ENCODE measurements at regions not wholly inside any gene's neighbourhood (a gene's known extent, or its start where the extent isn't known, plus 50 kb on each side); places are given as distances from the start of the nearest gene placed in this dataset.

DNA sequence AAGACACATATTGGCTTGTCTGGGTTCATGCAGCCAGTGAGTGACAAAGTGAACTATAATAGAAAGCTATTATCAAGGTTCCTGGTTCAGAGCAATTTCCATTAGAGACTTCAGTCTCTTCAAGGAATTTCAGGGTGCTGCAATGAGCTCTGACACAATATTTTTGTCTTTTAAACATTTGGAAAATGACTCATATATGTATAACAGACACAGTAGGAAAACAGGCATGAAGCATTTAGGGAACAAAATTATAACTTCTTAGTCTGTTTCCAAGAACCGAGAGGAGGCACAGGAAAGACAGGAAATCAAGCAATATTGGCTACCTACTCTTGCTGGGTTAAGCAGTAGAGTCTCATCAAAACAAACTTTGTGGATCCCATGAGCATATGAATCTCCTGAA, 170.4 kb downstream of the PTPRC start:
- peaks cover 0 to 16% (median 11%) of the 10 kb centered on the region in 3 donors for H3K36me3 Mint-ChIP-seq
- POLR2A ChIA-PET: no interaction called here

DNA sequence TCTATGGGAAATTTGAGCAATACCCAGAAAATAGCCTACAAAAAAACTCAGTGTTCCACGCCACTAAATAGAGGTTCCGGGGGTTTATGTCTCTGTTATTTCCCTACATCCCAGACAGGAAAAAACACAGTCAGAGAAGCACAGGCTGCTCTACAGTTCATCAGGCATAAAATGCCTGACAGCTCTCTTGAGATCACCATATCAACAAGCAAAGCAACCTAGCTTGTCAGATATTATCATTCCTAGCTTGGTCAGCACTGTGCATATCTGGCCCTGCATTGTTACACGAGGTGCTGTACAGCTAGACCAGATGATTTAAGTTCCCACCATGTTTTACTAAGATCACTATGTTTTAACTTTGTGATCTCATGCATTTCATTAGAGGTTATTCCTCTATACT, 172.6 kb downstream of the PTPRC start:
- peaks cover 15 to 41% (median 27%) of the 10 kb centered on the region in 9 donors for H3K9me3 Mint-ChIP-seq
- H3K4me3 Mint-ChIP-seq: no peak overlapping the region
- H3K27me3 Mint-ChIP-seq: no peaks in the 10 kb centered on the region
- no peaks in the 10 kb centered on the region for H3K4me1 Mint-ChIP-seq
- DNase-seq (no peak), ATAC-seq (no peak)
- peak overlapping the region in 1 of 10 donors; percentile 16 for H3K27ac Mint-ChIP-seq
- H3K36me3 Mint-ChIP-seq: peaks cover 0 to 36% (median 29%) of the 10 kb centered on the region in 3 donors
- POLR2A ChIA-PET: no interaction called here

More for the DNA sequence above, 170.4 kb downstream of the PTPRC start:
- H3K27ac Mint-ChIP-seq: no peak overlapping the region
- H3K9me3 Mint-ChIP-seq: peaks cover under 1 to 23% (median 12%) of the 10 kb centered on the region in 9 donors
- DNase-seq: no peak
- no peak overlapping the region for H3K4me3 Mint-ChIP-seq
- no peaks in the 10 kb centered on the region for H3K27me3 Mint-ChIP-seq
- H3K4me1 Mint-ChIP-seq: no peaks in the 10 kb centered on the region
- no peak for ATAC-seq

DNA sequence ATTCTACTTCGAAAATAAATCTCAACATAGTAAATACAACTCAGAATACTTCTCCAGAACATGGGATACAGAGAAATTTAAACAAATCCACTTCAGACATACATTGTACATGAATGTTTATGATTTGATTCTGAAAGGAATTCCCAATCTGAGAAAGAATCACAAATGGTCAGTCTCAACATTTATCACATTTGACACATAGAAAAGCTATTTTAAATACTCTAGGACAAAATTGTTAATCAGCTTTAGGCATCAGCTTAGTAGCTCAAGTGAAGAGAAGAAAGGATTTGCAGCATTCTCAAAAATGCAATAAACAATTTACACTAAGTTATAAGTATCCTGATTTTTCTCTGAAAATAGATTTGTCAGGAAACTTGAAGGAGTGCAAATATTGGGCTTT, 184.8 kb downstream of the PTPRC start:
- Mint-ChIP-seq H3K36me3 (no peaks in the 10 kb centered on the region), H3K9me3 (no peaks in the 10 kb centered on the region), H3K4me3 (no peak overlapping the region), H3K4me1 (no peaks in the 10 kb centered on the region), H3K27ac (no peak overlapping the region), H3K27me3 (peaks cover 0 to 13% (median 0%) of the 10 kb centered on the region in 5 donors)
- POLR2A ChIA-PET: no interaction called here
- no peak for ATAC-seq
- DNase-seq: no peak

DNA sequence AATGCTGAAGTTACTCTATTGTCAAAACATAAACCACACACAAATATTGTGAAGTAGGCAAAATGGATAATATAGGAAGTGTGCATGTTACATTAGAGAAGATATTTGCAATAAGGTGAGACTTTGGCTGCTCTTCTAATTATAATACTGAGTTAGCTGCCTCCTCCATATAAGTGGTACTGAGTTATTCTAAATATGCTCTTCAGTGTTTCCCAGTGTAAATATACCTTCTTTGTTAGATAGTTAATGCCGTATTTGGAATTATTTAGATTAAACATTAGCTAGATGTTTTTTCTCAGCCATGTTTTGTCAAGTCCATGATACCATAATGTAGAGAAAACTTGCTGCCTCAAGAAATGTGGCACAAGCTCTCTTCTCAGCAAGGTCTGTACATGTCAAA, 186.4 kb downstream of the PTPRC start:
- Mint-ChIP-seq H3K27me3 (peaks cover 0 to 13% (median 0%) of the 10 kb centered on the region in 5 donors), H3K27ac (no peak overlapping the region), H3K36me3 (no peaks in the 10 kb centered on the region), H3K9me3 (no peaks in the 10 kb centered on the region), H3K4me3 (no peak overlapping the region), H3K4me1 (peaks cover 3 to 5% (median 3%) of the 10 kb centered on the region in 4 donors)
- DNase-seq (no peak), ATAC-seq (no peak)
- POLR2A ChIA-PET: no interaction called here

DNA sequence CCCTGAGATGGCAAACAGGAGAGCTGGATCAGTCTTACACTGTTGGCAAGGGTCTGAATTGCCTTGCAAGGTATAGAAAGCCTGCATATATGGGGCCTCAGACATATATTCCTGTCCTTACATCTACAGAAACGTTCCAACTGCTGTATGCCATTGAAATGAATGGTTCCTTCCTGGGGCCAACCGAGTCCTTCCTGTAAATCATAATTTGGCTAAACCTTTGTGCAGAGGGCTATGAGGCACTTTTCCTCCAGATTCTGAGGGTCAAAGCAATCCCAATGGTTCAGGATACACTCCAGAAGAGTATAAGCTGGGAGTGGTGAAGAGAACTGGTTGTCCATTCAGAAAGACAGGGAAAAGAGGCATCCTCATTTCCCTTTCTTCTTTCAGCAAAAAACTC, 190.5 kb downstream of the PTPRC start:
- POLR2A ChIA-PET: interaction anchor here (1.3 kb wide), 1 partner anchor 108 kb away, joined by 4 read pairs; no protein-coding TSS in a partner anchor
- H3K4me1 Mint-ChIP-seq: peaks cover 6 to 13% (median 10%) of the 10 kb centered on the region in 4 donors
- peaks cover 0 to 13% (median 0%) of the 10 kb centered on the region in 5 donors for H3K27me3 Mint-ChIP-seq
- DNase-seq (no peak), ATAC-seq (no peak)
- no peak overlapping the region for H3K4me3 Mint-ChIP-seq
- H3K9me3 Mint-ChIP-seq: no peaks in the 10 kb centered on the region
- no peak overlapping the region for H3K27ac Mint-ChIP-seq
- H3K36me3 Mint-ChIP-seq: peaks cover 0 to 2% (median 0%) of the 10 kb centered on the region in 3 donors

DNA sequence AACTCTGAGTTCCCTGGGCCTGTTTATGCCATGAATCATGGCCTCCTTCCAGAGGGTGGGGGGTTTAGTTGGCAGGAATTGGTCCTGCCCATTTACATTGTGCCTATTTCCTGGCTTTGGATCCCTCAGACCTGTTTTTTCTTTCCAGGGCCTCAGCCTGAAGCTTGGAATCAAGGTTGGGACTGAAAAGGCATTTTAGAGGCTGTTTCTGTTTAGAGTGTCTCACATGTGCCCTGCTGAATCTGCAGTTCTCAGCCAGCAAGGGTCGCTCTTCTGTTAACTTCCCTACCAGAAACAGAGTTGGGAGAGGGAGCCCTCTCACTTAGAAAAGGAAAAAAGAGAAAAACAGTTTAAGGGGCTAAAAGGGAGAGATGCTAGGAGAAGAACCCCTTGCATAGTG, 191.1 kb downstream of the PTPRC start:
- peak overlapping the region in 2 of 10 donors; percentile 10 to 17 for H3K27ac Mint-ChIP-seq
- no peaks in the 10 kb centered on the region for H3K9me3 Mint-ChIP-seq
- ATAC-seq (no peak), DNase-seq (no peak)
- peaks cover 7 to 13% (median 10%) of the 10 kb centered on the region in 4 donors for H3K4me1 Mint-ChIP-seq
- H3K27me3 Mint-ChIP-seq: peaks cover 0 to 13% (median 0%) of the 10 kb centered on the region in 5 donors
- POLR2A ChIA-PET: no interaction called here
- H3K4me3 Mint-ChIP-seq: no peak overlapping the region
- H3K36me3 Mint-ChIP-seq: peaks cover 0 to 2% (median 0%) of the 10 kb centered on the region in 3 donors

DNA sequence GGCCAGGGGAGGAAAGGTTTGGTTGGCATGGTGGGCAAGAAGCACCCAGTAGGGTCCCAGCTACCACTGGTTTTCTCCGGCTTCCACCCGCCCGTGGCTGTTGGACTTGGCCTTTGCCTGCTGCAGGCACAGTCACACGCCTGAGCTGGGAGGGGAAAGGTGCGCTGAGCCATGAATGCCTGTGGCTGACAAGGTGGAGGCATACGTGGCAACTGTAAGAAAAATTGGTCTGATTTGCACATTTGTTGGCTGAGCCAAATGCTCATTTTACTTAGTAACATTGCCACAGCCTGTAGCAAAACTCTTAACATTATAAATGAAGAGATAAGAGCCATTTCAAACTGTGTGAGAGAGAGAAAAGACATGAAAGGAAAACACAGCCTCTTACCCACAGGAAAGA, 191.6 kb downstream of the PTPRC start:
- Mint-ChIP-seq H3K4me1 (peaks cover 8 to 13% (median 10%) of the 10 kb centered on the region in 4 donors), H3K27me3 (peaks cover 0 to 13% (median 0%) of the 10 kb centered on the region in 5 donors), H3K9me3 (no peaks in the 10 kb centered on the region), H3K36me3 (peaks cover 0 to 2% (median 0%) of the 10 kb centered on the region in 3 donors), H3K27ac (peak overlapping the region in 2 of 10 donors; percentile 10 to 17), H3K4me3 (peak overlapping the region in 1 of 10 donors; percentile 26)
- DNase-seq (peak in 1 of 10 donors; percentile 7), ATAC-seq (peak in 1 of 2 donors; percentile 14)
- POLR2A ChIA-PET: no interaction called here

DNA sequence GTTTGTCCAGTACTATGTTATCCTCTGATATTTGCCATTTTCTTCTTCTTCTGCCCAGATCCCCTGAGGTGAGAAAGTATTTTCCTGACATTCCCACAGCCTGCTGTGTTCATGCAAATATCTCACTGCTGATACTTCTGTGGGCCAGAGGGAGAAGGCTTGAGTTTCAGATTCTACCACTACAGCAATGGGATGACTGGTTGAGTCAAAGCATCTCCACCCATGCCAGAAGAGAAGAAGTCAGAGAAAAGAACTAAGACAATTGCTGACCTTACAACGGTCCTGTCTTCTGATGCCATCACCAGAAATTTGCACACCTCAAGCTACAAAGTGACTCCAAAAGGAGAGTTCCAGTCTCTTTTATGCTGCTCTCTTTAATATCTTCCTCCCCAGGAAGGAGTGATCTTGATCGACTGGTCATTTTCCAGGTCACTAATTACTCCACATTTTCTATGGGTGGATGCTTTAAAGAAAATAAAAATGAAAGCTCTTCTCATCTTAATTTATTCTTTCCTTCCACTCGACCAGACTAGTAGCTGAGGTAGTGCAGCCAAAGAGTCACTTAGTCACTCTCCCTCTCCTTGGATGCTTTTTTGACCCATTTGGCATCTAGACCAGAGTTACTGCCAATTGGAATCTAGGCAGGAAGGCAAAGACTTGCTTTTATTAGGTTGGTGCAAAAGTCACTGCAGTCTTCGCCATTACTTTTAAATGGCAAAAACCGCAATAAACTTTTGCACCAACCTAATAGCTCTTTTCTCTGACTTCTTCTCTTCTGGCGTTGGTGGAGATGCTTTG, 195.1 kb downstream of the PTPRC start:
- no peak overlapping the region for H3K27ac Mint-ChIP-seq
- POLR2A ChIA-PET: no interaction called here
- H3K4me1 Mint-ChIP-seq: peaks cover 8 to 16% (median 12%) of the 10 kb centered on the region in 4 donors
- peaks cover 0 to 2% (median 0%) of the 10 kb centered on the region in 3 donors for H3K36me3 Mint-ChIP-seq
- H3K27me3 Mint-ChIP-seq: no peaks in the 10 kb centered on the region
- H3K4me3 Mint-ChIP-seq: no peak overlapping the region
- ATAC-seq (no peak), DNase-seq (no peak)
- no peaks in the 10 kb centered on the region for H3K9me3 Mint-ChIP-seq

DNA sequence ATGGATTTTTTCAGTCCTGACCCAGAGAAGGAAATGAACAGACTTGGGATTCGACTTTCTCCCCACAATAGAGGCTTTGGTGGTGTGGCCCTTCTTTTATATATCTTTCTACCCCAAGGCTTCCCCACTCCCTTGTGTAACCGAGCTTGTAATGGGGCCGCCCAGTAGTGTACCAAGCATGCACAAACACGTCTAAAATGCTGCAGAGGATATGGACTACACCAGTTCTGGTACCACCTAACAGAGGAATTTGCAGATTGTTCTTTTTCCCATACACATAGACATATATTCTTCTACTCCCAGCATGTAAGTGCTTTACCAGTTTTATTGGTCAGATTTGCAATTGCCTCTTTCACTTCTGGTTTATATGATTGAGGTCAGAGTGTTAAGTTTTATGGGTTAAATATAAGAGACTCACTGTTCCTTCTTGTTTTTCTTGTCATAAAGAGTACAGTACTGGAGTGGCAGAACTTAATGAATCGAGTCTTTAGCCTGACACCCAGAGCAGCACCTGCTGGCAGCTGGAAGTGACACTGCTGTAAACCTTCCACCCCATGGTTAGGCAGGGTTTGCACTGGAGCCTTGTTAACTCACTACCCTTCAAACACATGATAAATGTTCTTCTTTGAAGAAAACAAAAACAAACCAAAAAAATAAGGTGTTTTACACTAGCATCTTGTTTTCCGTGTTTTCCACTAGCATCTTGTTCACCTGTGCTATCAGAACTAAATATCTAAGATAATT, 198.6 kb downstream of the PTPRC start:
- Mint-ChIP-seq H3K4me1 (peaks cover 0 to 6% (median under 1%) of the 10 kb centered on the region in 4 donors), H3K9me3 (no peaks in the 10 kb centered on the region), H3K27me3 (no peaks in the 10 kb centered on the region), H3K4me3 (no peak overlapping the region), H3K27ac (no peak overlapping the region), H3K36me3 (peaks cover 0 to 2% (median 0%) of the 10 kb centered on the region in 3 donors)
- POLR2A ChIA-PET: no interaction called here
- DNase-seq: no peak
- no peak for ATAC-seq

DNA sequence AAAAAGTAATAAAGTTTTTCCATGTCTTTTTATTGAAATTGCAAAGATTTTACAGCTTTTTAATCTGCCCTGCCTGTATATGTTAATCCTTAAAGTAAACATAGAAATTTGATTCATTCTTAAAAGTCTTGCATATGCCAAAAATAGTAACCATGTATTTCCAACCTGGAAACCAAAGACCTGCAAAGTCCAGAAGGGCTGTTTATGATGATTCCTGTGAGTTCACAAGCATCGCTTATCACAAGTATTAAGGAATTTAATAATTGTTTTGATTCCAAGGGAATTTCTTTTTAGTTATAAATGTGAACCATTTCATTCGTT, 199.1 kb downstream of the PTPRC start:
- H3K27me3 Mint-ChIP-seq: no peaks in the 10 kb centered on the region
- no peaks in the 10 kb centered on the region for H3K9me3 Mint-ChIP-seq
- no peak overlapping the region for H3K4me3 Mint-ChIP-seq
- H3K36me3 Mint-ChIP-seq: peaks cover 0 to 2% (median 0%) of the 10 kb centered on the region in 3 donors
- ATAC-seq (no peak), DNase-seq (no peak)
- no peak overlapping the region for H3K27ac Mint-ChIP-seq
- POLR2A ChIA-PET: no interaction called here
- H3K4me1 Mint-ChIP-seq: peaks cover 0 to 6% (median under 1%) of the 10 kb centered on the region in 4 donors

DNA sequence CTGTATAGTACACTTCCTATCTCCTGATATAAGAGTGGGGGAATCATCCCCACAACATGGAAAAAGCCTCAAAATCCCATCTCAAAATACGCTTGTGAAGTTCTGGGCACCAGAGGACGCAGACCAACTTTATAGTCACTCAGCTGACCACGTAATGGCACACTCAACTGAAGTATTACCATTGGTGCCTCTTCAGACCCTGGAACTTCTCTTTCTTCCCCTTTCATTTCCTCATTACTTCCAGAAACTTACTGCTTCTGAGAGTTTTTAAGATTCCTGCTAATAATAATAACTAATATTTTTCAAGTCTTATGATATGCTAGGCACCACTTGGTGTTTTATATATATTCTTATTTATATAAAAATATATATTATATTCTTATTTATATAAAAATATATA, 202.6 kb downstream of the PTPRC start:
- no peak overlapping the region for H3K27ac Mint-ChIP-seq
- no peak for ATAC-seq
- H3K27me3 Mint-ChIP-seq: no peaks in the 10 kb centered on the region

DNA sequence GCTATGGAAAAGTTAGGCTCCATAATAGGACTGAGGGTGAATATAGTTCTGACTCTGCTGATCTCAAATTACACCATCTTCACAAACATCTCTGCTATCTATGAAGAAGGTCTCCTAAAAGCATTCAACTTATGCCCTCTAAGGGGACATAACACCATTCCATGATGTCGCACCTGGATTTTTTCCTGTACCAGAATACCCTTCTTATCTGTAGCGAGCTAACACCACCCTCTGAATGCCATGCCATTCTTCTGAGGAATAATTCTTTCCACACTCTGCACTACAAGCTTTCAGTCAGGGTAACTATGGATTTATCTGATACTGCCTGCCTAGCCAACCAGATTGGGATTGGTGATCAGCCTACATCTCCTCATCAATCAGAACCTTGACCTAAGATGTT, 203.8 kb downstream of the PTPRC start:
- POLR2A ChIA-PET: no interaction called here
- H3K9me3 Mint-ChIP-seq: peaks cover 0 to 4% (median 0%) of the 10 kb centered on the region in 9 donors
- no peak overlapping the region for H3K27ac Mint-ChIP-seq
- H3K27me3 Mint-ChIP-seq: no peaks in the 10 kb centered on the region
- H3K4me3 Mint-ChIP-seq: no peak overlapping the region
- peaks cover 8 to 11% (median 10%) of the 10 kb centered on the region in 3 donors for H3K36me3 Mint-ChIP-seq
- no peak for ATAC-seq
- no peak for DNase-seq
- H3K4me1 Mint-ChIP-seq: peaks cover 0 to 1% (median 0%) of the 10 kb centered on the region in 4 donors

More for the DNA sequence above, 202.6 kb downstream of the PTPRC start:
- no peak overlapping the region for H3K4me3 Mint-ChIP-seq
- peaks cover 0 to 6% (median 0%) of the 10 kb centered on the region in 4 donors for H3K4me1 Mint-ChIP-seq
- DNase-seq: no peak
- H3K9me3 Mint-ChIP-seq: peaks cover 0 to 3% (median 0%) of the 10 kb centered on the region in 9 donors
- H3K36me3 Mint-ChIP-seq: peaks cover 0 to 1% (median 1%) of the 10 kb centered on the region in 3 donors
- POLR2A ChIA-PET: no interaction called here

DNA sequence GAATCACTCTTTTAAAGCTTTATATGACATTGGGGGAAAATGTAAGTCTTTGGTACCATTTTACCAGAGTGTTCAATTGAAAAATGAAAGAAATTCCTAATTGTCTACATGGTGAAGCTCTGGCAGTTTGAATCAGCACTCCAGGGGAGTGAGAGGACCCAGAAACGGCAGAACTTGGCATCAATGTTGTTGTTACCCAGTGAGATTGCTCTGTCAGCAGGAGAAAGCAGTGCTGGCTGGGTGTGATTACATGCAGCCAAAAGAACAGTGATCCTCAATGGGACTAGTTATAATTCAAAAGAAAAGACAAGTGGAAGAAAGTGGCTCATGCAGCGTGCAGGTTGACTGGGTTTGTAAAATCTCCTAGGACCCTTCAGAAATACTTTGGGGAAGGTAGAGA, 206.4 kb downstream of the PTPRC start:
- POLR2A ChIA-PET: interaction anchor here (0.6 kb wide), 1 partner anchor 1580 kb away, joined by 3 read pairs; no protein-coding TSS in a partner anchor

More for the DNA sequence above, 206.4 kb downstream of the PTPRC start:
- ATAC-seq (no peak), DNase-seq (no peak)
- peaks cover 0 to 4% (median 0%) of the 10 kb centered on the region in 9 donors for H3K9me3 Mint-ChIP-seq
- peak overlapping the region in 1 of 10 donors; percentile 10 for H3K27ac Mint-ChIP-seq
- H3K36me3 Mint-ChIP-seq: peaks cover 9 to 16% (median 11%) of the 10 kb centered on the region in 3 donors
- H3K27me3 Mint-ChIP-seq: no peaks in the 10 kb centered on the region
- H3K4me1 Mint-ChIP-seq: no peaks in the 10 kb centered on the region
- no peak overlapping the region for H3K4me3 Mint-ChIP-seq
